OCI-LY7 (cell line): ENCODE measurements at regions not wholly inside any gene's neighbourhood (a gene's known extent, or its start where the extent isn't known, plus 50 kb on each side); places are given as distances from the start of the nearest gene placed in this dataset.
"Not testable (repeated sequence)": the region's sequence is repeated elsewhere in the genome, so short reads cannot be mapped to it uniquely, and the experiment has no call there.

Experiments used
- BruUV-seq: library from RNA; stranded (reverse); fragments of 400-500 nt; replicated peaks from 2 replicates; lab custom pipeline; 2021; lab: Mats Ljungman, UMichigan
- CTCF ChIA-PET: fragments of 300-600 bp; sonication (Branson Sonifier 250); formaldehyde crosslinking; loops from one replicate; lab custom pipeline; 2022; ENCODE audit warnings: antibody characterized with exemption; ENCODE audit not compliant: unreplicated experiment; lab: Charles Lee
- POLR2A ChIA-PET: fragments of 300-600 bp; sonication (Branson Sonifier 250); formaldehyde crosslinking; loops from one replicate; lab custom pipeline; 2022; ENCODE audit warnings: antibody characterized with exemption; lab: Charles Lee
- DNase-seq: peaks from one replicate; pipeline ENCODE4 v3.0.0-alpha.2; 2015; ENCODE audit warnings: low spot score
- H2AFZ ChIP-seq: fragments of 200-600 bp; sonication (generic), shearing (Covaris generic); 2 replicates; pipeline ENCODE4 v1.6.1; 2014; ENCODE audit warnings: mild to moderate bottlenecking, antibody characterized with exemption, low read length, moderate library complexity
- H3K27ac ChIP-seq: fragments of 200-600 bp; sonication (generic); 2 replicates; pipeline ENCODE4 v1.5.1; 2014; ENCODE audit warnings: mixed run types, low read depth, mild to moderate bottlenecking, moderate library complexity, low read length, inconsistent platforms; ENCODE audit not compliant: poor library complexity, severe bottlenecking
- H3K36me3 ChIP-seq: fragments of 200-600 bp; sonication (generic); 2 replicates; pipeline ENCODE4 v1.6.1; 2014; ENCODE audit warnings: mild to moderate bottlenecking, antibody characterized with exemption, low read length, moderate library complexity, mixed read lengths; ENCODE audit not compliant: insufficient read depth
- H3K4me1 ChIP-seq: fragments of 200-600 bp; sonication (generic); 2 replicates; pipeline ENCODE4 v1.5.1; 2014; ENCODE audit warnings: mild to moderate bottlenecking, low read length; ENCODE audit not compliant: insufficient read depth, poor library complexity, severe bottlenecking
- H3K4me2 ChIP-seq: fragments of 200-600 bp; sonication (generic); 2 replicates; pipeline ENCODE4 v1.6.1; 2014; ENCODE audit warnings: mild to moderate bottlenecking, low read length
- H3K4me3 ChIP-seq: fragments of 200-600 bp; sonication (generic); 2 replicates; pipeline ENCODE4 v1.5.1; 2014; ENCODE audit warnings: mild to moderate bottlenecking, low read depth, low read length; ENCODE audit not compliant: poor library complexity, severe bottlenecking
- H3K79me2 ChIP-seq: fragments of 200-600 bp; sonication (generic); 2 replicates; pipeline ENCODE4 v1.6.1; 2016; ENCODE audit warnings: low read depth, mild to moderate bottlenecking, low read length, moderate library complexity, mixed read lengths; ENCODE audit not compliant: insufficient read depth
- H3K9me2 ChIP-seq: fragments of 200-600 bp; sonication (generic); 2 replicates; pipeline ENCODE4 v1.6.1; 2016; ENCODE audit warnings: mild to moderate bottlenecking, low read length, mixed read lengths; ENCODE audit not compliant: insufficient read depth
- H3K9me3 ChIP-seq: fragments of 200-600 bp; sonication (generic); 2 replicates; pipeline ENCODE4 v1.6.1; 2014; ENCODE audit warnings: mild to moderate bottlenecking, mixed run types, low read length, mixed read lengths
- H4K20me1 ChIP-seq: fragments of 200-600 bp; sonication (generic); 2 replicates; pipeline ENCODE4 v1.6.1; 2014; ENCODE audit warnings: mild to moderate bottlenecking, antibody characterized with exemption, low read length, moderate library complexity, mixed read lengths; ENCODE audit not compliant: insufficient read depth
- CTCF ChIP-seq: fragments of 200-600 bp; sonication (generic); conservative IDR thresholded peaks from 2 replicates; pipeline ENCODE4 v1.5.1; 2014; ENCODE audit warnings: mild to moderate bottlenecking, antibody characterized with exemption, low read length, moderate library complexity, mixed read lengths
- EZH2phosphoT487 ChIP-seq: fragments of 200-600 bp; sonication (generic); IDR thresholded peaks from 2 replicates; pipeline ENCODE4 v1.6.1; 2018; ENCODE audit warnings: low read depth, borderline replicate concordance, mild to moderate bottlenecking, mixed run types, antibody characterized with exemption, low read length, moderate library complexity, mixed read lengths
- intact Hi-C: fragments of 100-400 bp; cut with micrococcal nuclease; formaldehyde crosslinking; loops from one replicate; pipeline ENCODE4 v1.10.0; 2022; ENCODE audit not compliant: unreplicated experiment

GRCh38 chr7:51376420-51377092, 59.9 kb upstream of the COBL start:
- BruUV-seq, result no TSS peak
- no peaks in the 10 kb centered on the region for H3K4me1 ChIP-seq
- no peaks in the 10 kb centered on the region for H4K20me1 ChIP-seq
- no peak overlapping the region for H2AFZ ChIP-seq
- no peaks in the 10 kb centered on the region for H3K36me3 ChIP-seq
- CTCF ChIA-PET, result interaction anchor here (0.6 kb wide), 1 partner anchor 13 kb away, joined by 6 read pairs; no protein-coding TSS in a partner anchor
- no peaks in the 10 kb centered on the region for H3K79me2 ChIP-seq
- no peak overlapping the region for H3K4me2 ChIP-seq
- no peak overlapping the region for H3K27ac ChIP-seq
- POLR2A ChIA-PET, result no interaction called here
- no peaks in the 10 kb centered on the region for H3K9me2 ChIP-seq
- H3K9me3 ChIP-seq, result no peaks in the 10 kb centered on the region
- no peak overlapping the region for H3K4me3 ChIP-seq
- TF ChIP-seq EZH2phosphoT487 (no peak), CTCF (no peak)
- no peak for DNase-seq
- intact Hi-C loops, result no loop called here

GRCh38 chr7:51374936-51375335, 58.3 kb upstream of the COBL start:
- no peaks in the 10 kb centered on the region for H3K36me3 ChIP-seq
- intact Hi-C loops, result no loop called here
- H3K4me3 ChIP-seq, result no peak overlapping the region
- H3K27ac ChIP-seq, result no peak overlapping the region
- no peak overlapping the region for H3K4me2 ChIP-seq
- TF ChIP-seq CTCF, result no peak
- TF ChIP-seq EZH2phosphoT487, result no peak
- H3K9me2 ChIP-seq, result no peaks in the 10 kb centered on the region
- H3K4me1 ChIP-seq, result no peaks in the 10 kb centered on the region
- H3K79me2 ChIP-seq, result no peaks in the 10 kb centered on the region
- DNase-seq, result no peak
- POLR2A ChIA-PET, result no interaction called here
- no peaks in the 10 kb centered on the region for H4K20me1 ChIP-seq
- no TSS peak for BruUV-seq
- no peak overlapping the region for H2AFZ ChIP-seq
- CTCF ChIA-PET, result no interaction called here
- H3K9me3 ChIP-seq, result no peaks in the 10 kb centered on the region

GRCh38 chr7:51373607-51374006, 57.0 kb upstream of the COBL start:
- POLR2A ChIA-PET, H3K9me2 ChIP-seq, DNase-seq, intact Hi-C loops, H3K9me3 ChIP-seq, H3K79me2 ChIP-seq, H3K4me3 ChIP-seq, H3K36me3 ChIP-seq, H4K20me1 ChIP-seq, H3K4me1 ChIP-seq, H3K4me2 ChIP-seq, CTCF ChIA-PET, H3K27ac ChIP-seq, BruUV-seq, H2AFZ ChIP-seq: not testable (repeated sequence)
